MM.1S (cell line): ENCODE measurements at regions not wholly inside any gene's neighbourhood (a gene's known extent, or its start where the extent isn't known, plus 50 kb on each side); places are given as distances from the start of the nearest gene placed in this dataset.

Experiments
- DNase-seq: peaks from one replicate; pipeline ENCODE4 v3.0.0-alpha.2; 2015
- H2AFZ ChIP-seq: fragments of 300-600 bp; sonication (generic); 2 replicates; pipeline ENCODE4 v1.6.0; 2016; ENCODE audit warnings: antibody characterized with exemption, low read length
- H3F3A ChIP-seq: fragments of 300-600 bp; sonication (generic); 2 replicates; pipeline ENCODE4 v1.6.1; 2016; ENCODE audit warnings: mild to moderate bottlenecking, antibody characterized with exemption, low read length, moderate library complexity, mixed read lengths; ENCODE audit not compliant: insufficient read depth
- H3K27ac ChIP-seq: fragments of 300-600 bp; sonication (generic); 2 replicates; pipeline ENCODE4 v1.5.1; 2016; ENCODE audit warnings: mild to moderate bottlenecking, low read length
- H3K27me3 ChIP-seq: fragments of 300-600 bp; sonication (generic); replicated peaks from 2 replicates; pipeline ENCODE4 v1.6.0; 2016; ENCODE audit warnings: low read length; ENCODE audit not compliant: insufficient read depth
- H3K36me3 ChIP-seq: fragments of 300-600 bp; sonication (generic); replicated peaks from 2 replicates; pipeline ENCODE4 v1.6.1; 2016; ENCODE audit warnings: mild to moderate bottlenecking, low read length, mixed read lengths; ENCODE audit not compliant: insufficient read depth
- H3K4me1 ChIP-seq: fragments of 300-600 bp; sonication (generic); 2 replicates; pipeline ENCODE4 v1.6.1; 2016; ENCODE audit warnings: low read length, mixed read lengths
- H3K4me2 ChIP-seq: fragments of 300-600 bp; sonication (generic); 2 replicates; pipeline ENCODE4 v1.6.0; 2016; ENCODE audit warnings: low read depth, low read length
- H3K4me3 ChIP-seq: fragments of 300-600 bp; sonication (generic); 2 replicates; pipeline ENCODE4 v1.5.1; 2016; ENCODE audit warnings: low read length, mixed read lengths
- H3K79me2 ChIP-seq: fragments of 300-600 bp; sonication (generic); 2 replicates; pipeline ENCODE4 v1.6.1; 2016; ENCODE audit warnings: mixed run types, low read length, mixed read lengths
- H3K9ac ChIP-seq: fragments of 300-600 bp; sonication (generic); 2 replicates; pipeline ENCODE4 v1.6.1; 2016; ENCODE audit warnings: low read length, mixed read lengths
- H3K9me2 ChIP-seq: fragments of 300-600 bp; sonication (generic); replicated peaks from 2 replicates; pipeline ENCODE4 v1.6.1; 2016; ENCODE audit warnings: mild to moderate bottlenecking, low read length, mixed read lengths; ENCODE audit not compliant: insufficient read depth
- H3K9me3 ChIP-seq: fragments of 300-600 bp; sonication (generic); replicated peaks from 2 replicates; pipeline ENCODE4 v1.6.1; 2016; ENCODE audit warnings: mild to moderate bottlenecking, low read length, mixed read lengths; ENCODE audit not compliant: insufficient read depth
- H4K20me1 ChIP-seq: fragments of 300-600 bp; sonication (generic); 2 replicates; pipeline ENCODE4 v1.6.1; 2016; ENCODE audit warnings: mild to moderate bottlenecking, low read length, moderate library complexity, mixed read lengths; ENCODE audit not compliant: insufficient read depth
- CTCF ChIP-seq: fragments of 300-600 bp; sonication (generic); IDR thresholded peaks from 2 replicates; pipeline ENCODE4 v1.5.1; 2016; ENCODE audit warnings: antibody characterized with exemption, low read length, mixed read lengths
- EZH2 ChIP-seq: fragments of 300-600 bp; sonication (generic); optimal IDR thresholded peaks from 2 replicates; pipeline ENCODE3; 2017; ENCODE audit warnings: low read depth, mild to moderate bottlenecking, antibody characterized with exemption, low read length, mixed read lengths
- EZH2phosphoT487 ChIP-seq: fragments of 300-600 bp; sonication (generic); IDR thresholded peaks from 2 replicates; pipeline ENCODE4 v1.6.1; 2018; ENCODE audit warnings: antibody characterized with exemption, low read length

DNA sequence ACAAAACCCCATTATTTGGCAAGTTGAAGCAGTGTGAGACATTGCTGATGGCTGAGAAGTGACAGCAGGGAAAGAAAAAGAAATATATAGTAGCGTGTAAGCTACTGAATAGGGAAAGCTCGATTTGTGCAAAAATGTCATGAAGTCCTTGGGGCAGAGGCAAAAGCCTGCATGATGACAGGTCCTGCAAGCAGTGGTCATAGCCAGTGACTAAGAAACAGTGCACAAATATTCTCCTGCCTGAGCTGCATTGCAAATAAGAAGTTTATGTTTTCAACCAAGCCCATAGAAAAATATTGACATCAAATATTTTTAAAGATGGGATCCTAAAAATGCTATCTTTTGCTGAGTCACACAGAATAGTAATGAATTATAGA, 270.0 kb downstream of the SLITRK6 start:
- Histone ChIP-seq H3K9me2 (no peaks in the 10 kb centered on the region), H3K27ac (no peak overlapping the region), H4K20me1 (no peaks in the 10 kb centered on the region), H3K4me3 (no peak overlapping the region), H2AFZ (no peak overlapping the region), H3K27me3 (no peaks in the 10 kb centered on the region), H3K79me2 (no peaks in the 10 kb centered on the region), H3F3A (no peaks in the 10 kb centered on the region), H3K4me2 (no peak overlapping the region), H3K9ac (no peak overlapping the region), H3K36me3 (no peaks in the 10 kb centered on the region), H3K9me3 (no peaks in the 10 kb centered on the region), H3K4me1 (no peaks in the 10 kb centered on the region)
- TF ChIP-seq EZH2phosphoT487 (no peak), EZH2 (no peak), CTCF (no peak)
- no peak for DNase-seq

- Histone ChIP-seq H3K27ac (no peak overlapping the region), H3K27me3 (no peaks in the 10 kb centered on the region), H3K79me2 (no peaks in the 10 kb centered on the region), H3K9me3 (no peaks in the 10 kb centered on the region), H3K9ac (no peak overlapping the region), H3K4me3 (no peak overlapping the region), H2AFZ (no peak overlapping the region), H3K36me3 (no peaks in the 10 kb centered on the region), H3K4me2 (no peak overlapping the region), H4K20me1 (no peaks in the 10 kb centered on the region), H3K4me1 (no peaks in the 10 kb centered on the region), H3F3A (no peaks in the 10 kb centered on the region), H3K9me2 (no peaks in the 10 kb centered on the region)
- no peak for DNase-seq
- TF ChIP-seq EZH2 (no peak), CTCF (no peak), EZH2phosphoT487 (no peak)
Observed at GRCh38 chr13:85528491-85529217, 270.6 kb downstream of the SLITRK6 start.

- Histone ChIP-seq H3K27ac (no peak overlapping the region), H3K4me3 (no peak overlapping the region), H3K4me2 (no peak overlapping the region), H3K27me3 (no peaks in the 10 kb centered on the region), H3K4me1 (no peaks in the 10 kb centered on the region), H2AFZ (no peak overlapping the region), H4K20me1 (no peaks in the 10 kb centered on the region), H3K36me3 (no peaks in the 10 kb centered on the region), H3K9me2 (no peaks in the 10 kb centered on the region), H3K9me3 (no peaks in the 10 kb centered on the region), H3F3A (no peaks in the 10 kb centered on the region), H3K79me2 (no peaks in the 10 kb centered on the region), H3K9ac (no peak overlapping the region)
- TF ChIP-seq CTCF (no peak), EZH2 (no peak), EZH2phosphoT487 (no peak)
- DNase-seq, result no peak
Observed at GRCh38 chr13:85527316-85527715, 271.9 kb downstream of the SLITRK6 start.
